Calu3 (cell line): ENCODE measurements at regions not wholly inside any gene's neighbourhood (a gene's known extent, or its start where the extent isn't known, plus 50 kb on each side); places are given as distances from the start of the nearest gene placed in this dataset.
"Not testable (repeated sequence)": the region's sequence is repeated elsewhere in the genome, so short reads cannot be mapped to it uniquely, and the experiment has no call there.

Experiments
- BruUV-seq: library from RNA; stranded (reverse); fragments of 400-500 nt; replicated peaks from 2 replicates; lab custom pipeline; 2021; lab: Mats Ljungman, UMichigan
- CTCF ChIA-PET: fragments of 300-600 bp; sonication (Branson Sonifier 250); formaldehyde crosslinking; loops from one replicate; lab custom pipeline; 2022; ENCODE audit warnings: antibody characterized with exemption; lab: Charles Lee
- DNase-seq: peaks from one replicate; pipeline ENCODE4 v3.0.0; 2022
- H3K27ac Mint-ChIP-seq: one replicate; pipeline ENCODE4 v1.8.0; 2022; ENCODE audit warnings: mixed read lengths; ENCODE audit not compliant: unreplicated experiment
- H3K27me3 Mint-ChIP-seq: one replicate; pipeline ENCODE4 v1.8.0; 2022; ENCODE audit warnings: mixed read lengths; ENCODE audit not compliant: unreplicated experiment
- H3K36me3 Mint-ChIP-seq: one replicate; pipeline ENCODE4 v1.8.0; 2022; ENCODE audit warnings: mild to moderate bottlenecking, moderate library complexity, mixed read lengths; ENCODE audit not compliant: insufficient read depth, unreplicated experiment
- H3K4me1 Mint-ChIP-seq: one replicate; pipeline ENCODE4 v1.8.0; 2022; ENCODE audit warnings: mild to moderate bottlenecking, low read depth, mixed read lengths; ENCODE audit not compliant: unreplicated experiment
- H3K4me3 Mint-ChIP-seq: one replicate; pipeline ENCODE4 v1.8.0; 2022; ENCODE audit warnings: mild to moderate bottlenecking, low read depth, moderate library complexity, mixed read lengths; ENCODE audit not compliant: unreplicated experiment
- H3K9me3 Mint-ChIP-seq: one replicate; pipeline ENCODE4 v1.8.0; 2022; ENCODE audit warnings: low read depth, mixed read lengths; ENCODE audit not compliant: unreplicated experiment
- CTCF ChIP-seq: fragments of 200-600 bp; IDR thresholded peaks from one replicate; pipeline ENCODE4 v1.8.0; 2022; ENCODE audit warnings: antibody characterized with exemption; ENCODE audit not compliant: unreplicated experiment
- intact Hi-C: fragments of 100-400 bp; cut with micrococcal nuclease; formaldehyde crosslinking; loops from one replicate; pipeline ENCODE4 v1.10.0; 2022; ENCODE audit not compliant: unreplicated experiment

- Mint-ChIP-seq H3K36me3 (no peaks in the 10 kb centered on the region), H3K4me3 (no peak overlapping the region), H3K27me3 (no peaks in the 10 kb centered on the region), H3K4me1 (no peaks in the 10 kb centered on the region), H3K9me3 (peaks cover 7% of the 10 kb centered on the region), H3K27ac (no peak overlapping the region)
- intact Hi-C loops, result no loop called here
- no TSS peak for BruUV-seq
- CTCF ChIA-PET, result no interaction called here
- TF ChIP-seq CTCF, result no peak
- DNase-seq, result no peak
Observed at GRCh38 chr4:43651991-43652390, 759.5 kb downstream of the GRXCR1 start.

GRCh38 chr4:43659547-43659946 lies 767.0 kb downstream of the GRXCR1 start:
- DNase-seq, H3K27ac Mint-ChIP-seq, H3K36me3 Mint-ChIP-seq, H3K4me3 Mint-ChIP-seq, H3K27me3 Mint-ChIP-seq, CTCF ChIA-PET, BruUV-seq, H3K4me1 Mint-ChIP-seq, intact Hi-C loops: not testable (repeated sequence)
- H3K9me3 Mint-ChIP-seq, result peaks cover 11% of the 10 kb centered on the region

- H3K27me3 Mint-ChIP-seq, H3K36me3 Mint-ChIP-seq, BruUV-seq, DNase-seq, intact Hi-C loops, H3K4me1 Mint-ChIP-seq, CTCF ChIA-PET, H3K27ac Mint-ChIP-seq, H3K4me3 Mint-ChIP-seq: not testable (repeated sequence)
- H3K9me3 Mint-ChIP-seq, result peaks cover 12% of the 10 kb centered on the region
Observed at GRCh38 chr4:43672265-43672885, 776.2 kb downstream of the KCTD8 start.

- Mint-ChIP-seq H3K9me3 (peaks cover 10% of the 10 kb centered on the region), H3K36me3 (no peaks in the 10 kb centered on the region), H3K4me3 (no peak overlapping the region), H3K27me3 (no peaks in the 10 kb centered on the region), H3K27ac (no peak overlapping the region), H3K4me1 (no peaks in the 10 kb centered on the region)
- no TSS peak for BruUV-seq
- no peak for TF ChIP-seq CTCF
- intact Hi-C loops, result no loop called here
- no peak for DNase-seq
- CTCF ChIA-PET, result no interaction called here
Observed at GRCh38 chr4:43680421-43680820, 768.2 kb downstream of the KCTD8 start.

- intact Hi-C loops, result no loop called here
- Mint-ChIP-seq H3K36me3 (no peaks in the 10 kb centered on the region), H3K27ac (no peak overlapping the region), H3K4me3 (no peak overlapping the region), H3K27me3 (no peaks in the 10 kb centered on the region), H3K9me3 (peaks cover 3% of the 10 kb centered on the region), H3K4me1 (no peaks in the 10 kb centered on the region)
- no peak for DNase-seq
- no TSS peak for BruUV-seq
- no peak for TF ChIP-seq CTCF
- CTCF ChIA-PET, result no interaction called here
Observed at GRCh38 chr4:43682551-43682950, 766.1 kb downstream of the KCTD8 start.
